ENCODE measurements at regions not wholly inside any gene's neighbourhood (a gene's known extent, or its start where the extent isn't known, plus 50 kb on each side); places are given as distances from the start of the nearest gene placed in this dataset.

DNA sequence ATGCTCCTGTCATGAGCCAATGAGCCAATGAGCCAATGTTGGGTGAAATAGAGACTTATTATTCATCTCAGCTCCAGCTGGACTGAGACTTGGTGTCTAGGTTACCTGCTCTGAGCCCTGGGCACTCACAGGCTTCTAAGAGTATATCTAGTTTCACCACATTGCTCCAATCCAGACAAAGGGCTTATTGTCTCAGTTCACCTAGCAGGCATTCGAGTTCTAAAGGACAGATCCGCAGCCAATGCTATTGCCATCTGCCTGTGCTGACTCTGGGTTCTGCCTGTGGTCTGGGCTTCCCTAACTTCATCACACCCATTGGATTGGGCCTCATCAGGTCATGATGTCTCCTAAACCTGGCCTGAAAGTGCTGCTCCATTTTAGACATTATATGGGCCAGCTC, 66.1 kb upstream of the HS3ST4 start:
- 0% methylated on average over 2 of the region's 2 CpGs for WGBS (ENCODE audit: insufficient coverage, insufficient replicate concordance, low lambda C conversion rate, missing lambda C conversion rate)
- in situ Hi-C loops (cut with MboI) (no loop called here), intact Hi-C loops (cut with micrococcal nuclease; ENCODE audit: unreplicated experiment) (no loop called here)
- FAIRE-seq = no peak
- no peaks in the 10 kb centered on the region for H4K20me1 ChIP-seq (ENCODE audit: control insufficient read depth, insufficient read depth)
- no peaks in the 10 kb centered on the region for H3K9me3 ChIP-seq (replicated peaks; ENCODE audit: control insufficient read depth, insufficient read depth, low read length)
- H2AFZ ChIP-seq (ENCODE audit: control insufficient read depth, low read depth, low read length) = no peak overlapping the region
- TF ChIP-seq PAX8 (IDR thresholded peaks at IDR 0.05) = no peak
- no peak for TF ChIP-seq CHD2 (IDR thresholded peaks at IDR 0.05; ENCODE audit: borderline replicate concordance, low read depth, low read length)
- no peak for TF ChIP-seq KLF5 (IDR thresholded peaks at IDR 0.05; ENCODE audit: partially characterized antibody)
- no peak for TF ChIP-seq NR2F1 (conservative IDR thresholded peaks at IDR 0.05)
- TF ChIP-seq, protein P1, sequence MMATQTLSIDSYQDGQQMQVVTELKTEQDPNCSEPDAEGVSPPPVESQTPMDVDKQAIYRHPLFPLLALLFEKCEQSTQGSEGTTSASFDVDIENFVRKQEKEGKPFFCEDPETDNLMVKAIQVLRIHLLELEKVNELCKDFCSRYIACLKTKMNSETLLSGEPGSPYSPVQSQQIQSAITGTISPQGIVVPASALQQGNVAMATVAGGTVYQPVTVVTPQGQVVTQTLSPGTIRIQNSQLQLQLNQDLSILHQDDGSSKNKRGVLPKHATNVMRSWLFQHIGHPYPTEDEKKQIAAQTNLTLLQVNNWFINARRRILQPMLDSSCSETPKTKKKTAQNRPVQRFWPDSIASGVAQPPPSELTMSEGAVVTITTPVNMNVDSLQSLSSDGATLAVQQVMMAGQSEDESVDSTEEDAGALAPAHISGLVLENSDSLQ (IDR thresholded peaks at IDR 0.05) = no peak
- TF ChIP-seq JUND (IDR thresholded peaks at IDR 0.05; ENCODE audit: low read depth, low read length) = no peak
- TF ChIP-seq SMARCA5 (IDR thresholded peaks at IDR 0.05) = no peak
- TF ChIP-seq NFIC (IDR thresholded peaks at IDR 0.05; ENCODE audit: low read depth, low read length) = no peak
- no peak for TF ChIP-seq BCL11A (IDR thresholded peaks at IDR 0.05; ENCODE audit: low read depth, low read length)
- TF ChIP-seq, protein P2, sequence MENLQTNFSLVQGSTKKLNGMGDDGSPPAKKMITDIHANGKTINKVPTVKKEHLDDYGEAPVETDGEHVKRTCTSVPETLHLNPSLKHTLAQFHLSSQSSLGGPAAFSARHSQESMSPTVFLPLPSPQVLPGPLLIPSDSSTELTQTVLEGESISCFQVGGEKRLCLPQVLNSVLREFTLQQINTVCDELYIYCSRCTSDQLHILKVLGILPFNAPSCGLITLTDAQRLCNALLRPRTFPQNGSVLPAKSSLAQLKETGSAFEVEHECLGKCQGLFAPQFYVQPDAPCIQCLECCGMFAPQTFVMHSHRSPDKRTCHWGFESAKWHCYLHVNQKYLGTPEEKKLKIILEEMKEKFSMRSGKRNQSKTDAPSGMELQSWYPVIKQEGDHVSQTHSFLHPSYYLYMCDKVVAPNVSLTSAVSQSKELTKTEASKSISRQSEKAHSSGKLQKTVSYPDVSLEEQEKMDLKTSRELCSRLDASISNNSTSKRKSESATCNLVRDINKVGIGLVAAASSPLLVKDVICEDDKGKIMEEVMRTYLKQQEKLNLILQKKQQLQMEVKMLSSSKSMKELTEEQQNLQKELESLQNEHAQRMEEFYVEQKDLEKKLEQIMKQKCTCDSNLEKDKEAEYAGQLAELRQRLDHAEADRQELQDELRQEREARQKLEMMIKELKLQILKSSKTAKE (IDR thresholded peaks at IDR 0.05; ENCODE audit: low read depth, poor library complexity, severe bottlenecking) = no peak
- SMC1A ChIA-PET (ENCODE audit: uncharacterized antibody, unreplicated experiment) = no interaction called here
- no peaks in the 10 kb centered on the region for H3K27me3 ChIP-seq (replicated peaks in 1 of 2; ENCODE audit: control insufficient read depth in 2 of 2, insufficient read depth in 2 of 2, low read length in 1 of 2)
- POLR2A ChIA-PET = no interaction called here
- DNase-seq (ENCODE audit: low read depth, low spot score) = no peak
- H3K9ac ChIP-seq (ENCODE audit: control insufficient read depth, insufficient read depth, low read length) = no peak overlapping the region
- no TSS peak for BruUV-seq (replicated peaks)
- no peak overlapping the region for H3K27ac ChIP-seq (ENCODE audit: control insufficient read depth, insufficient read depth)
- H3K4me2 ChIP-seq (ENCODE audit: control insufficient read depth, insufficient read depth) = no peak overlapping the region
- H3K79me2 ChIP-seq (ENCODE audit: control insufficient read depth, insufficient read depth, low read length) = no peaks in the 10 kb centered on the region
- CTCF ChIA-PET = no interaction called here
- H3K36me3 ChIP-seq (ENCODE audit: control insufficient read depth in 2 of 2, insufficient read depth in 2 of 2, low read length in 1 of 2) = no peaks in the 10 kb centered on the region
- RAD21 ChIA-PET (ENCODE audit: unreplicated experiment) = no interaction called here
- H3K4me3 ChIP-seq = no peak overlapping the region
- no peak for ATAC-seq
- H3K4me1 ChIP-seq (ENCODE audit: control insufficient read depth, insufficient read depth, low read length) = no peaks in the 10 kb centered on the region

All from GM12878 (cell line).